GM18867 (cell line): ENCODE measurements at regions not wholly inside any gene's neighbourhood (a gene's known extent, or its start where the extent isn't known, plus 50 kb on each side); places are given as distances from the start of the nearest gene placed in this dataset.

ENCODE experiments used
- ATAC-seq: cut with Tn5 transposase; IDR thresholded peaks from one replicate; pipeline ENCODE4 v1.9.1; 2021; ENCODE audit warnings: mild to moderate bottlenecking, moderate library complexity; ENCODE audit not compliant: unreplicated experiment

DNA sequence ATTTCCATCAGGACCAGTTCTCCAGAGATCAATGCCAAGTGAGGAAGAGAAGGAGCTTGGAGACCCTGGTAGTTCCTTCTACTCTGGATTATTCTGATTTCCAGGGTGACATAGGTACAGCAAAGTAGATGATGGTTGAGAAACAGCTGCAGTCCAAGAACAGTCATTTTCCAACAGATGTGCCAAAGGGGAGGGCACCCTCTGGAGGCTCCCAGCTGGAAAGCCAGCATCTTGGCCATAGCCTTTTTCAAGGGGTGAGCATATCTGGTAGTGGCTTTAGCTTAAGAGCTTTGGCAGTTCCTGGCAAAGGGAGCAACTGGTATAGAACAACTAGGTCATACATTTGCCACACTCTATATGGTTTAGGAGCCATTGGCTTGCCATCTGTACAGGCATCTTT lies 492.7 kb downstream of the RASEF start:
- no peak for ATAC-seq

DNA sequence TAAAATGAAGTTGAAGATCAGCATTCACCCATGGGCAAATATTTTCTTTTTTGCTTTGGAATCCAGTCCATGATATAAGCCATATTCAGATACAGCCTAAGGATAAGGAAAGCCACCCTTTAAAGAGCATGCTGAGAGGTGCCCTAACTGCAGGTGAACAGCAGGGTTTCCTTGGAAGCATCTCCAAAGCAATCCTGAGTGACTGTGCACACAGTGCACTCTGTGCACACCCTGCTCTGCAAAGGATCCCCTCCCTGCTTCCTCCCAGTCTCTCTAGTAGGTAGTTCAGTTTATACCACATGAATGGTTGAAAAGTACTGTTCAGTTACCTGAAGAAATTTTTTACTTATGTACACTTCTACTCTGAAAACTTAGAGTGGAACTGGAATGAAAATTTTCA lies 491.4 kb downstream of the RASEF start:
- no peak for ATAC-seq

DNA sequence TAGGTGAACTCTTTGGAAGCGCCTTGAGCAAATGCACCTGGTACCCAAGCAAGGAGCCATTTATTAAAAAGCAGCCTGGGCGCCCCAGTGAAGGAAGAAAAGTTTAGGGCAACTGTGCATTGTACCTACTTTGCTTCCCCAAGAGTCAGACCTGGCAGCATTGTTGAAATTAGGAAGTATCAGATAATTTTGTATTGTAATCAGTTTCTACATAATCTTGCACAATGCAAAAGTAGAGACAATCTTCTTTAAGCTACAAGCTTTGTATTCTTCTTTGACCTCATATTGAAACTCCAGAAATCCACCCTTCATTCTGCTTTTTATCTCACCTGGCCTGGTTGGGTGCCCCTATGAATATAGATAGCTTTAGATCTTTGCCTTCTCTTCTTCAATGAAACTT lies 490.8 kb downstream of the RASEF start:
- ATAC-seq, result no peak

DNA sequence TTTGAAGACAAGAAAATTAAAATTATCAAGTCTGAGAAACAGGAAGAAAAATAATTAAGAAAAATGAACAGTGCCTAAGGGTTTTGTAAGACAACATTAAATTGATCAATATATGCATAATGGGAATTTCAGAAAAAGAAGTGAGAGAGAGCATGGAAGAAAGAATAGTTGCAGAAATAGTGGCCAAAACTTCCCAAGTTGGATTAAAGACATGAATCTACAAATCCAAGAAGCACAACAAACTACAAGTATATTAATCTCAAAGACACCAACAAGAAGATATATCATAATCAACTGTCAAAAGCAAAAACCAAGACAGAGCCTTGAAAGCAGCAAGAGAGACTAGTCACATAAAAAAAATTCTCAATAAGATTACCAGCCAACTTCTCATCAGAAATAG lies 488.0 kb downstream of the RASEF start:
- no peak for ATAC-seq

DNA sequence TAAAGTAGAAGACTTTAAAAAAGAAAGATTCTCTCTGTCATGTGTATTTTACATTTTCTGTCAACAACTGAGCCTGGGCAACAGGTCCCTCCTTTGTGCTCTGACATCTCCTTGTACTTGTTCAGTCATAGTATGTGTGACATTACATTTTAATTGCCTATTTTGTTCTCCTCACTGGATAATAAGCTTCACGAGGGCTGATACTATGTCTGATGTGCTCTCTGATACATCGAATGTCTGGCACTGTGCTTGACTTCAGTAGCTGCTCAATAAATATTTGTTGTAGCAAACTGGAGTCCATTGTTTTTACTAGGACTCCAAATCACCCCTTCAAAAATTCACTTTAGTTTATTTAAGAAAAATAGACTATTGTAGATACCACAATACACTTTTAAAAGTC lies 482.0 kb downstream of the RASEF start:
- no peak for ATAC-seq

DNA sequence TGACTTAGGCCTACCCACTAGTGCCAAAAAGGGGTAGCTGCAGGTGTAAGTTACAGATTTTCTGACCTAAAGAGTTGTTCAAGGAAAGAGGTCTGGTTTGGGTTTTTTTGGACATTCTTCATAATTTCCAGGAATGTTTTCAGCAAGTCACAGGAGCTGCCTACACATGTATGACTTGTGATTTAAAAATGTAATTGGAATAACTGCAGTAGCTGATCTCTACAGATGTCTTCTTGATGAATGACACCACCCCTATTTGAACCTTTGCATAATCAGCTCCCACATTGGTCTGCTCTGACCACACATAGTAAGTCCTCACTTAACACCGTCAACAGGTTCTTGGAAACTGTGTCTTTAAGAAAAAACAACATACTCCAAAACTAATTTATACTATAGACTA lies 481.4 kb downstream of the RASEF start:
- no peak for ATAC-seq

DNA sequence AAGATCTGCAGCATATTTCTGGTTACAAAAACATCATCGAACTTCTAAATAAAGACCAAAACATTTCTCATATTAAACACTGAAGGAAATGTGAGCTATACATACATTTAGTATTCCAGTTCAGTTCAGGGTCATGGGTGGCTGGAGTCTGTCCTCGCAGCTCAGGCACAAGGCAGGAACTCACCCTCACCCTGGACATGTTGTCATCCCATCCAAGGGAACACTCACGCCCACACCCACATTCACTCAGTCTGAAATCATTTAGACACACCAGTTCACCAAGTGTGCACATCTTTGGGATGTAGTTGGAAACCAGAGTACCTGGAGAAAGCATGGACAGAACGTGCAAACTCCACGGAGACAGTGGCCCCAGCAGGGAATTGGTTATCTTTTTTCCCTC lies 481.0 kb downstream of the RASEF start:
- ATAC-seq, result no peak

DNA sequence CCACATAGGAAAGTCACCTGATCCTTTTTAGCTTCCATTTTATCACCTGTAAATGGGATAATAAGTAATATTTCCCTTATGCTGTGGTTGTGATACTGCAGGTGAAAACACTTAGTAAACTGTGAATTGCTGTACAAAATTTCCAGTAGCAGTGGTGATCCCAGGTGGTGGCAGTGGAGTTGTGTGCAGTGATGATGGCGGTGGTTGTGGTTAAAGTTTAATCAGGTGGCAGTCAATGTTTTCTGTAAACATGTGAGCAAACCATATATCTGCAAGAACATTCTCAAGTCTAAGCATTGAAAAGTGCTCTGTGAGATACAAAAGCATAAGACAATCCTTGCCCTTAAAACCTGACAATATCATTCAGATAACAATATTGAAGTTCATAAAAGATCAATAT lies 480.2 kb downstream of the RASEF start:
- no peak for ATAC-seq

DNA sequence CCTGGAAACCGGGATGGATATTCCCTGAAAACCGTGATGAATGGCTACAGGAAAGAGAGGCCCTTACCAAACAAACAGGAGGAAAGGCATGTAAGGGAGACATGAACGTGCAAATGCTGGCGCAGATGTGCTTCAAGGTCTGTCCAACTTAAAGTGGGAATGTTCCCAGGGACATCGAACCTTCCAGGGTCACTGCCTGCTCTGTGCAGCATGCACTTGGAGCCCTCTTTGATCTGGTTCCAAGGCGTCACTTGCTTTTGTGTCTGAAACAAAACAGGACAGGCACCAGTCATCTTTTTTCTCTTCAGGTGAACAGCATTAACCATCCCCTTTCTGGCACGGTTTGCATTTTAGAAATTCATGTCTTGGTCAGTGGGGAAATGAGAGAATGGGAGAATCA lies 479.4 kb downstream of the RASEF start:
- ATAC-seq, result no peak

DNA sequence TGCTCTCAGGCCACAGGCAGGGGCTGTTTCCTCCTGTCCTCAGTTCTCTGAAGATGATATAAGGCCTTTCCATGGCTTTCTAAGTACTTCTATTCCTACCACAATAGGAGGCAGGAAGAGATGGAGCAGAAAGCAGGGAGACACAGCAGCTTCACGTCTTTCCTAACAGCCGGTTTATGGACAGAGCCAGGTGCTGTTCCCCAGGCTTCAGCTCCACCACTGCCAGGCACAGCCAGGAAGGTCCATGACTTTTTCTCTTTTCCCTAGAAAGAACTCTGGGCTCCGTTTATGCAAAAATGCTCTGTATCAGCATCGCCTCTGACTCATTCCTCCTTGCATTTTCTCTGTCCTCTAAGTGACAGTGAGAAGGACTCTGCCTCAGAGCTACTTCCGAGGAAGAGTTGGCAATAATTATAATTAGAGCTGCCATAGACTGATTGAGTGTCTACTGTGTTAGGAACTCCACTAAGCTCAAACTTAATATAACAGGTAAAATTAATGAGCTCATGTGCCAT lies 478.5 kb downstream of the RASEF start:
- ATAC-seq, result no peak

DNA sequence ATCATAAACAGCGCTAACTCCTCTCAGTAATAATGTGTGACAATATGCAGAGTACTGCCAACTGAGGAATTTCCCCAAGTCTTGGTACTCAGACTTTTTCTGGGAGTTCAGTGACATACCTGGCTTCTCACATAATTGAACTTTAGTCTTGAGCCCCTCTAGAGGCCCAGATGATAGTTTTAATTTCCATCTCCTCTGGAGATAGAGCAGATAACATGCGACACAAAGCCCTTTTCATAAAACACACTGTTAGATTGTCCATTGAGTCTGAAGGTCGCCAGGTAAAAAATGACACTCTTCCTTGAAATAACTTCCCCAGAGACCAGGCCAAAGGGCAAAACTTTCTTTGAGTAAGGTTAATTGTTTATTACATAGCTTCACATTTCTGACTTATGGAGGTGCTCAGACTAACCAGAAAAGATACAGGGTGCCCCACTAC lies 476.0 kb downstream of the RASEF start:
- ATAC-seq, result no peak

DNA sequence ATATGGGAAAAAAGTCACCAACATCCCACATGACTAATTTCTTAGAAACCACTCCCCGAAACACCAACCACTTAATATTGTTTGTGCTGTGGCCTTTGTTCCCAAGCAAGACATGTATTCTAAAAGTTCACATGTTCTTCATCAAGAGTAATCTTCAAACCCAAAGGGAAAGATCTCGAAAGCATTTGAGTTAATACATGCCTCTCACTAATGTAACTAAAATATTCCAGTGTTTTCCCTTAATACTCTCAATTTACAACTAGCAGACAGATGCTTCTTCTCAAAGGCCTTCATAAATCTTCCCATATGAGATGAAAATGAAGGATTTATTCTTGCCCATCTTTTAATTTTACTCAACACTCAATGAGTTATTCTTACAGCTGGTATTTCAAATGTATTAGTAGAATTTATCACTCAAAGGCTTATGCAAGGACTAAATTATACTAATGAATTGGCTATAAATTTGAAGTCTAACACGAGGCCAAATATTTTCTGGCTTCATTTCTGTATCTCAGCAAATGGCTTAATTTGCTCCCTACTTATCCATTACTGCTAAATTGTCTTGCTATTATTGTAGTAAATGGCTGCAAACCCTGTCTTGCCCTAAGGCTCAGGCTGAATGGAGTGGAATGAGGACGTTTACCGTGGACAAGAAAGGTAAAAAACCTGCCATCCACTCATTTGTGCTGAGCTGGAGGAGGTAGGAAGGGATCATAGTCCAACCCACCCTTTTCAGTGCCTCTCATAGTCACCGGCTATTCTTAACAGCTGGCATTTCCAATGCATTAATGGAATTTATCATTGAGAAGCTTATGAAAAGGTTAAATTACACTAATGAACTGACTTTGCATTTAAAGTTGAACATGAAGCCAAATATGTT lies 474.4 kb downstream of the RASEF start:
- no peak for ATAC-seq

DNA sequence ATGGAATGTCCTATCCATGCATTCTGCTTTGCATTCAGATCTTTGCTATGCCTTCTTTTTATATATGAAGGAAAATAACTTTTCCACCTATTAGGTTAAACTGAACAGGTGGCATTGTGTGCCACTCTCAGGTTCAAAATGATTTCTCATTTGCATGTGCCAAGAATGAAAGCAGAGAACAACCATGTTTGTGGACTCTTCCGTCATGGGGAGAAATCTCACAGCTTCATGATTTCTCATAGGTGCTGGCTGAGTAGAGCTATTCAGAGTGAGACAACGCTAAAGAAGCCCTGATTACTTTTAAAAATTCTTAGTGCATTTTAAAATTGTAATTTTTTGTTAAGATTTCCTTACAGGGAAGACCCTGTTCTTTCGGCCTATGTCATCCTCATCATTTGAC lies 472.1 kb downstream of the RASEF start:
- ATAC-seq, result no peak

DNA sequence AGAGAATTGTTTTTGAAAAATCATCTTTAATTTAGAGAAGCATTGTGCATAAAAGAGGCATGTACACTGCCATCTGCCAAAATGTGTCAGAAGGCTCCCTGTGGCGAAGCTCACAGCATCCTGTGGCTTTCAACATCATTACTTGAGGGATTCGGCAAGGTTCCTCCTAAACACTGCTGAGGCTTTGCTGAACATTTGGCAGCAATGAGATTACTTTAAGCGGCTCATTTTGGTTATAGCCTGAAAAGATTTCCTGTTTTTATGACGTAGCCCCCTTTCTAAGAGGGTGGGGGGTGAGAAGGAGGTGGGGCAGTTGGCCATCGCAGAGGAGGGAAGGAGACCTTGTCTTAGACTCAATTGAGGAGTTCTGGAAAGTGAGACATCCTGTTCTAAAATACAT lies 469.4 kb downstream of the RASEF start:
- ATAC-seq, result no peak

DNA sequence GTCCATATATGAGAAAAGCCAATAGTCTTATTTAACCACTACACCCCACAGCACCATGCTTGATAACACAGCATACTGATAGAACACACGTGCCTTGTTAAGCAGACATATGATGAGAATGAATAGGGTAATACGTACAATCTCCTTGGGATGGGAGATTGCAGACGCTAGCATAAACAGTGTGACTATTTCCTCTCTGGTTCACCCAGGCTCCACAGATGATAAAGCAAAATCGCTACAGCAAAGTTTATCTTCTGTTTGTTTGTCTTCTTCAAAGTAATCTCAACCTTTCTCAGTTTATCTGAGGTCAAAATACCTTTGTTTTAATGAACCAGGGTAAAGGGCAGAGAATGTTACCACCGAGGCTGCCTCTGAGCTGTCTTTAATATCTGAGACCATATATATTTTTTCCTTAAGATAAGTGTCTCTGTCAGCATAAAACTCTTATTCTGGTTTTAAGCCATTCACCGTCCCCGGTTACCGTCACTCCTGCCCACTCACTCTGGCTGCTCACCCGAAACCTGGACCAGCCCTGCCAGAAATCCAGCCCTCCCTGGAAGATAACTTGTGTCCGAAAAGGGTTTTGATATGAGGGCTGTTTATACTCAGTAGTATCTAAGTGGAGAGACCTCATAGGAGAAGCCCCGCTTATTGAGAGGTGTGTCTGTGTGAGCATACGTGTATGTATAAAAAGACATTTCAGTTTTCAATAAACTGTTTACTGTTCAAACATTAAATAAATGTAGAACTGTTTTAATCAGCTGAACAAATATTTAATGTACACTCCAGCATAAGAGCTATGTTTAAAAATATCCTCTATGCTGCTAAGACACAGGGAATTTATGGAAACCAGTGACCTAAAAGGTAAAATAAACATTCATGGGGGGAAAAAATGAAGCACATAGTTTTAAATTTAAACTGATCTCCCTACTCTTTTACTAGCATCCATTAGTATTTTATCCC lies 465.4 kb downstream of the RASEF start:
- ATAC-seq, result no peak

DNA sequence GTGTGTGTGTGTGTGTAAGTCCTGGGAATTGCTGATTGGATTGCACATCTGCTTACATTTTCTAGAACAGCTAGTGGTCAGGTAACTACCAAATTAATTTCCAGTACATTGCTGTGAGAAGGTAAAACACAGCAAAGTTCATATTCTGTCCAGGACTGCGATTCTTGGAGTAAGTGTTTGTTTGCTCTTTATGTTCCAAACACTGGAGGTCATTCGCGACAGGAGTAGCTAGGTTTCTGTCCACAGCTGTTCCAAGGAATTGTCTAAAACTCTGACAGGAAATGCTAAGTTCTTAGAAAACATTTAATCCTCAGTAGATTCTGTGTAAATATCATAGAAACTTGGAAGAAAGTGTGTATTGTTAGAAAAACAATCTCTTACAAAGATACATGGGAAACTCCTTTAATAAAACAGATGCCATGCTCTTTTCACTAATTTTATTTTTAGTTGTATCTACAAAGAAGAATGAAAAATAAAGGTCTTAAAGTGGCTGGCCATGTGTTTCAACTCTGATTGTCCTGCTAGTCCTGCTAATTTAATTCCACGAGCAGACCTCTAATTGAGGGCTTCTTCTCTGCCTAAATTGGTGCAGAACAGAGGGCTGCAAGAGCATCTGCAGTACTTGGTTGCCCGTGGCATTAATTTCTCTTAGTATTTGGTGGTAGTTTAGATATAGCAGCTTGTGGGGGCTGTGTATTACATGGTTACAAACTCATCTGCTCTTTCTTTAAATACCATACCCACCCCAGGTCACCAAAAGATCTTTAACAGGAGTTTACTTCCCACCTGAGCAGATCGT lies 464.5 kb downstream of the RASEF start:
- no peak for ATAC-seq

DNA sequence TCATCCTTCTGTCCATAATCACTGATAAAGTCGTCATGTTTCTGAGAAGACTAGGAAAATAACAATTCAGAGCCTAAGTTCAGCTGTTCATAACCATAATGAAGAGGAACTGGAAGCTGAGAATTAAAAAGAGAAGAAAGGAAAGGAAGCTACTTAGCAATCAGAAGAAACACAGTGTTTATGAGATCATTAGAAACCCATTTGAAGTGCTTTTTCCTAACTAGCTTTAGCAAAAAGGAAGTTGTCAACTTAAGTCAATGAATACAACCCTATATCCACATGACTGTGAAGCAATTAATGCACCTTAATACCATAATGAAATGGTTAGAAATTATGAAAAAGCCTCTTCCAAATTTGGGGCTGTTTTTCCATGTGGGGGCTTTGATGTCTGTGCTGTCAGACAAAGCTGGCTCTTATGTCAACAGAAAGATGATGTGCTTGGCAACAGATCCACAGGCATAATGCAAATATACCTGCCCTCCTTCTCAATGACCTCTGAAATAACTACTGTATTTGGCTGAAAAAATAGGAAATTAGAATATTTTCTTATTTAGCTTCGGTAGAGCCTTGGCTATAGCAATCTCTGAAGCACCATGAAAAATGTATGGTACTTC lies 463.5 kb downstream of the RASEF start:
- no peak for ATAC-seq

DNA sequence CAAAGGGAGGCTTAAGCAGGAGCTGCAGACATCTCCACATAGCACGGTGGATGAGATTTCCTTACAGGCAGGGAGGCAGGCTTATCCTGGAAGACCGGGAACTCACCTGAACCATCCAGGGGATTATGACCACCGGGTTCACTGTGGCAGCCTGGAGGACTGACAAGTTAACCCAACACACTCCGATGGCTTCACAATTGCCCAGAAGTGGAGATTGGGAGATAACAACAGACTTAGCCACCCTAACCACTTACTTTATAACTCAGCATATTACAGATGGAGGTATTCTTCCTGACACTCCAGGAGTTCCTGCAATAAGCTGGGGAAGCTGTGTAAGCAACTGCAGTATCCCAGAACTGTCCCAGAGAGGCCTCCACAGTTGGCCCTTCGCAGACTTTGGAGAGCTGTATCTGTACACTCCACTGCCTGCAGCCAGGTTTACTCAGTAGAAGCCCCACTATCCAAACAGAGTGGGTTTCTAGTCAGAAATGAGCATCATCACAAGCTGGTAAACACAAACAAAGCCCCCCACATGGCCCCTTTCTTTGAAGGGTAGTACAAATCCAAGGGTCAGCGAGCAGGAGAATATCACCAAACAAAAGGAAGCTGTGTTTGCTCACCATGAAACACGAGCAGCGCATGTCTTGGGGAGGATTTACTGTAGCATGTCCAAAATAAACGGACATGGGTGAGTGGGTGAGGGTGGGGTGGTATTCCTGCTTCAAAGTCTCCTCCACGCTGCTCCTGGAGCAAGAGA lies 462.2 kb downstream of the RASEF start:
- ATAC-seq, result no peak

DNA sequence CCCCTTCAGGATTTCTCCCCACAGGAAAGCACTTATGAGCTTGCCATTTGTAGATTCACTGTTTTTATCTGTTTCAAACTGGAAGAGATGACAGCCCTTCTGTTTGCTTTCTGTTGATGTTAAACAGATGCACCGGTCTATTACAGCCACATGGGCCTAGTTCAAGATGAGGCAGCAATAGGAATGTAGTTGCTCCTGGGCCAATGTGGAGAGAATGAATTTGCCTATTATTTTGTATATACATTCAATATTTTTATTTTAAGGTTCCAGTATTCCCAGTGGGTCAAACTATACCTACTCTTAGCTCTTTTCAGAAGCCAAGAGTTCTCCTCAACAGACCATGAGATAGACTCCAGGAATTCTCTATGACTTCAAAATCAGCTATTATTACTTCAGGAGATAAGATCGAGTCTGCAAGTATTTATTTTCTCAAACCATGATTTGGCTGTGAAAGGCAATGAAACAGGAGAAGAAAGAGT lies 461.6 kb downstream of the RASEF start:
- no peak for ATAC-seq
